Retina (tissue), 1 donor: ENCODE measurements at regions not wholly inside any gene's neighbourhood (a gene's known extent, or its start where the extent isn't known, plus 50 kb on each side); places are given as distances from the start of the nearest gene placed in this dataset.

Experiments
- DNase-seq: peaks from one replicate; pipeline ENCODE4 v3.0.0-alpha.2; 2016

- DNase-seq = peak; percentile 30
Measured at GRCh38 chr20:48571949-48572847, 255.6 kb downstream of the PREX1 start.

GRCh38 chr20:48569679-48570078 lies 258.1 kb downstream of the PREX1 start:
- peak; percentile 53 for DNase-seq

- DNase-seq = no peak
Measured at GRCh38 chr20:48568520-48568919, 259.3 kb downstream of the PREX1 start.

- DNase-seq = no peak
Measured at GRCh38 chr20:48567145-48567544, 260.7 kb downstream of the PREX1 start.

- DNase-seq = no peak
Measured at GRCh38 chr20:48564982-48565539, 262.7 kb downstream of the PREX1 start.

GRCh38 chr20:48563191-48563870 lies 264.5 kb downstream of the PREX1 start:
- no peak for DNase-seq

GRCh38 chr20:48562586-48563116 lies 265.1 kb downstream of the PREX1 start:
- no peak for DNase-seq

GRCh38 chr20:48558906-48559305 lies 268.9 kb downstream of the PREX1 start:
- DNase-seq = no peak

GRCh38 chr20:48557380-48557779 lies 270.4 kb downstream of the PREX1 start:
- DNase-seq = no peak

GRCh38 chr20:48556956-48557355 lies 270.8 kb downstream of the PREX1 start:
- peak; percentile 43 for DNase-seq

GRCh38 chr20:48552550-48552949 lies 275.2 kb downstream of the PREX1 start:
- no peak for DNase-seq

- DNase-seq = no peak
Measured at GRCh38 chr20:48550814-48551213, 277.0 kb downstream of the PREX1 start.

GRCh38 chr20:48547664-48548063 lies 280.1 kb downstream of the PREX1 start:
- DNase-seq = no peak

GRCh38 chr20:48544402-48545339 lies 283.1 kb downstream of the PREX1 start:
- DNase-seq = no peak

- DNase-seq = no peak
Measured at GRCh38 chr20:48541581-48542071, 286.2 kb downstream of the PREX1 start.

- DNase-seq = no peak
Measured at GRCh38 chr20:48538856-48539255, 288.9 kb downstream of the PREX1 start.

GRCh38 chr20:48538058-48538825 lies 289.6 kb downstream of the PREX1 start:
- no peak for DNase-seq

- no peak for DNase-seq
Measured at GRCh38 chr20:48536206-48536605, 291.6 kb downstream of the PREX1 start.

GRCh38 chr20:48535556-48535955 lies 292.2 kb downstream of the PREX1 start:
- no peak for DNase-seq

- DNase-seq = no peak
Measured at GRCh38 chr20:48532028-48532427, 295.8 kb downstream of the PREX1 start.

GRCh38 chr20:48531505-48531904 lies 296.3 kb downstream of the PREX1 start:
- DNase-seq = no peak
